ENCODE measurements at regions not wholly inside any gene's neighbourhood (a gene's known extent, or its start where the extent isn't known, plus 50 kb on each side); places are given as distances from the start of the nearest gene placed in this dataset.

DNA sequence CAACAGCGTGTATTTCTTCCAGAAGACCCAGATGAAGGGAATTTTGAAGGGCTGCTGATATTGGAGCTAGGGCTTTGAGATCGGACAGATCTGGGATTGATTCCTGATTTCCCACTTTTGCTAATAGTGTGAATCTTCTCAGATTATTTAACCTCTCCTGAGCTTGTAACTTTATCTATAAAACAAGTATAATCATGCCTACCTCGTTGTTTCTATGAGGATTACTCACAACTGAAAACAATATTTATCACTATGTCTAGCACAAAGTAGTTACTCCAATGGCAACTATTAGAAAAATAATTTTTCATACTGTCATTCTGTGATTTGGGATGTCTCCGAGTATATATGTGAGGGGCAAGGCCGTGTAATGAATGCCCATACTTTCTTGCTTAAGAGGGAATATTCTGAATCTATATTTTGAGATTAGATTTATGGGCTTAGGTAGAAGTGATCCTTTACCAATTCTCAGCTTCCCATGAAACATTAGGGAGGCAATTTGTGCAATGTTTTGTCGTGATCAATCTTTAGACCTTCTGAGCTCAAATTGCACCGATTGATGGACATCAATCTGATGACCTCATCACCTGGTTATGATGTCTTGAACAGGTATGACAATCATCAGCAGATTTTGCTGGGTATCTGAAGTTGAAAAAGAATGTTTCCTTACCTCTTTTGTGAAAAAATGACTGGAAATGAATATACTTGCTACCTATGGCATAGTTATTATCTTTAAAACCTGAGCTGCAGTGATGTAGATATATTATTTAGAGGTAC lies 339.9 kb downstream of the KCNS3 start:
- TF ChIP-seq SP1 (IDR thresholded peaks at IDR 0.05), result no peak
- no peak for TF ChIP-seq HDGF (IDR thresholded peaks at IDR 0.05; ENCODE audit: borderline replicate concordance)
- TF ChIP-seq ZNF384 (IDR thresholded peaks at IDR 0.05), result no peak
- TF ChIP-seq PKNOX1 (IDR thresholded peaks at IDR 0.05), result no peak
- TF ChIP-seq BHLHE40 (IDR thresholded peaks at IDR 0.05; ENCODE audit: borderline replicate concordance), result no peak
- TF ChIP-seq NFRKB (IDR thresholded peaks at IDR 0.05), result no peak
- TF ChIP-seq ELF4 (IDR thresholded peaks at IDR 0.05), result no peak
- TF ChIP-seq SUZ12 (IDR thresholded peaks at IDR 0.05), result no peak
- no peak for TF ChIP-seq FOXM1 (IDR thresholded peaks at IDR 0.05; ENCODE audit: borderline replicate concordance)
- TF ChIP-seq TARDBP (IDR thresholded peaks at IDR 0.05), result no peak
